Lower lobe of right lung (tissue), 2 donors: ENCODE measurements at regions not wholly inside any gene's neighbourhood (a gene's known extent, or its start where the extent isn't known, plus 50 kb on each side); places are given as distances from the start of the nearest gene placed in this dataset.

Experiments used
- ATAC-seq, 2 donors: fragments of 200-7000 bp; cut with Tn5 transposase; one replicate each; pipeline ENCODE4 v1.9.1; 2020 to 2022; ENCODE audit warnings: mild to moderate bottlenecking in 2 of 2, moderate library complexity in 2 of 2
- DNase-seq: peaks from one replicate; pipeline ENCODE4 v3.0.0-alpha.2; 2020
- H3K27ac ChIP-seq: fragments of 200-600 bp; one replicate; pipeline ENCODE4 v1.8.0; 2022
- H3K27me3 ChIP-seq: fragments of 200-600 bp; one replicate; pipeline ENCODE4 v1.8.0; 2022; ENCODE audit warnings: low read depth
- H3K36me3 ChIP-seq: fragments of 200-600 bp; one replicate; pipeline ENCODE4 v1.8.0; 2022; ENCODE audit warnings: mild to moderate bottlenecking
- H3K4me1 ChIP-seq: fragments of 200-600 bp; one replicate; pipeline ENCODE4 v1.8.0; 2022
- H3K4me3 ChIP-seq: fragments of 200-600 bp; one replicate; pipeline ENCODE4 v1.8.0; 2022; ENCODE audit warnings: mild to moderate bottlenecking
- H3K9me3 ChIP-seq: fragments of 200-600 bp; one replicate; pipeline ENCODE4 v1.8.0; 2022
- CTCF ChIP-seq: fragments of 200-600 bp; IDR thresholded peaks from one replicate; pipeline ENCODE4 v1.8.0; 2022; ENCODE audit warnings: antibody characterized with exemption, mild to moderate bottlenecking
- intact Hi-C: fragments of 100-400 bp; cut with DNase I; formaldehyde crosslinking; loops from one replicate; pipeline ENCODE4 v1.11.0; 2022
- donor health status: DM: no; HTN: yes; CAD: no; lungs with severe emphysema.

- no peak overlapping the region for H3K4me3 ChIP-seq
- H3K36me3 ChIP-seq: no peaks in the 10 kb centered on the region
- no peaks in the 10 kb centered on the region for H3K4me1 ChIP-seq
- ATAC-seq: no peak
- no peak for DNase-seq
- no peak overlapping the region for H3K27ac ChIP-seq
- no peaks in the 10 kb centered on the region for H3K27me3 ChIP-seq
- TF ChIP-seq CTCF: no peak
- intact Hi-C loops: no loop called here
- H3K9me3 ChIP-seq: no peaks in the 10 kb centered on the region
Observed at GRCh38 chr1:215360031-215360430, 207.1 kb upstream of the KCTD3 start.

GRCh38 chr1:215360758-215361157 lies 206.3 kb upstream of the KCTD3 start:
- no peak for ATAC-seq
- intact Hi-C loops: no loop called here
- H3K9me3 ChIP-seq: no peaks in the 10 kb centered on the region
- TF ChIP-seq CTCF: no peak
- DNase-seq: no peak
- no peak overlapping the region for H3K4me3 ChIP-seq
- H3K27ac ChIP-seq: no peak overlapping the region
- no peaks in the 10 kb centered on the region for H3K27me3 ChIP-seq
- H3K4me1 ChIP-seq: no peaks in the 10 kb centered on the region
- no peaks in the 10 kb centered on the region for H3K36me3 ChIP-seq

GRCh38 chr1:215375381-215375780 lies 191.7 kb upstream of the KCTD3 start:
- TF ChIP-seq CTCF: no peak
- no peak overlapping the region for H3K27ac ChIP-seq
- intact Hi-C loops: no loop called here
- no peaks in the 10 kb centered on the region for H3K36me3 ChIP-seq
- no peaks in the 10 kb centered on the region for H3K27me3 ChIP-seq
- H3K4me3 ChIP-seq: no peak overlapping the region
- no peaks in the 10 kb centered on the region for H3K4me1 ChIP-seq
- DNase-seq (no peak), ATAC-seq (no peak)
- no peaks in the 10 kb centered on the region for H3K9me3 ChIP-seq

- Histone ChIP-seq H3K27me3 (no peaks in the 10 kb centered on the region), H3K4me1 (no peaks in the 10 kb centered on the region), H3K4me3 (no peak overlapping the region), H3K9me3 (no peaks in the 10 kb centered on the region), H3K27ac (no peak overlapping the region), H3K36me3 (no peaks in the 10 kb centered on the region)
- intact Hi-C loops: no loop called here
- ATAC-seq (no peak), DNase-seq (no peak)
- no peak for TF ChIP-seq CTCF
Observed at GRCh38 chr1:215376544-215377264, 190.4 kb upstream of the KCTD3 start.

GRCh38 chr1:215377746-215378145 lies 189.4 kb upstream of the KCTD3 start:
- no peak for TF ChIP-seq CTCF
- no peak for DNase-seq
- no peaks in the 10 kb centered on the region for H3K9me3 ChIP-seq
- H3K27ac ChIP-seq: no peak overlapping the region
- no peak for ATAC-seq
- no peaks in the 10 kb centered on the region for H3K4me1 ChIP-seq
- no peak overlapping the region for H3K4me3 ChIP-seq
- intact Hi-C loops: no loop called here
- no peaks in the 10 kb centered on the region for H3K27me3 ChIP-seq
- no peaks in the 10 kb centered on the region for H3K36me3 ChIP-seq
